ENCODE measurements at regions not wholly inside any gene's neighbourhood (a gene's known extent, or its start where the extent isn't known, plus 50 kb on each side); places are given as distances from the start of the nearest gene placed in this dataset.

DNA sequence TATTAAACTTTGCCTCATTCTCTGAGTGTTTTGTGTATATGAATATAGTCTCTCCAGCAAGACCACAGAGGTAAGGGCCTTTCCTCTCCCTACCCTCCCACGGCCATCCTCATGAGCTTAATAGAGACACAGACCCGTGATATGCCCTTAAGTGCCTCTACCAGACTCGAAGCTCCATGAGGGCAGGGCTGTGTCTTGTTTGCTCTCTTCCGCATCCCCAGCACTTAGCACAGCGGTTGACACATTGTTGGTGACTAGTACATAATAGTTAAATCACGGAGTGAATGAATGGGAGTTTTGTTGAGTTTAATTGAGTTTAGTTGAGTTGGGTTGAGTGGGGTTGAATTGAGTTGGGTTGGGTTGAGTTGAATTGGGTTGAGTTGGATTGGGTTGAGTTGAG lies 122.3 kb downstream of the ZFP36L2 start:
- Histone ChIP-seq H4K20me1 (ENCODE audit: control insufficient read depth, insufficient read depth) (no peaks in the 10 kb centered on the region), H3K27me3 (replicated peaks in 1 of 2; ENCODE audit: control insufficient read depth in 2 of 2, insufficient read depth in 2 of 2, low read length in 1 of 2) (no peaks in the 10 kb centered on the region), H3K36me3 (ENCODE audit: control insufficient read depth in 2 of 2, insufficient read depth in 2 of 2, low read length in 1 of 2) (no peaks in the 10 kb centered on the region), H2AFZ (ENCODE audit: control insufficient read depth, low read depth, low read length) (no peak overlapping the region), H3K9ac (ENCODE audit: control insufficient read depth, insufficient read depth, low read length) (no peak overlapping the region), H3K79me2 (ENCODE audit: control insufficient read depth, insufficient read depth, low read length) (no peaks in the 10 kb centered on the region), H3K4me3 (no peak overlapping the region), H3K4me2 (ENCODE audit: control insufficient read depth, insufficient read depth) (no peak overlapping the region), H3K9me3 (replicated peaks; ENCODE audit: control insufficient read depth, insufficient read depth, low read length) (no peaks in the 10 kb centered on the region), H3K27ac (ENCODE audit: control insufficient read depth, insufficient read depth) (no peak overlapping the region), H3K4me1 (ENCODE audit: control insufficient read depth, insufficient read depth, low read length) (peaks cover 34% of the 10 kb centered on the region)
- in situ Hi-C loops (cut with MboI) (no loop called here), intact Hi-C loops (cut with micrococcal nuclease; ENCODE audit: unreplicated experiment) (no loop called here)
- CTCF ChIA-PET, result interaction anchor here (1.2 kb wide), 1 partner anchor 13 kb away, joined by 3 read pairs; no protein-coding TSS in a partner anchor
- ATAC-seq (no peak), FAIRE-seq (no peak), DNase-seq (ENCODE audit: low read depth, low spot score) (no peak)
- SMC1A ChIA-PET (ENCODE audit: uncharacterized antibody, unreplicated experiment), result interaction anchor here (1.1 to 1.2 kb wide), 2 partner anchors 78 to 125 kb away, joined by 3 to 4 read pairs; no protein-coding TSS in a partner anchor
- TF ChIP-seq, protein P1, sequence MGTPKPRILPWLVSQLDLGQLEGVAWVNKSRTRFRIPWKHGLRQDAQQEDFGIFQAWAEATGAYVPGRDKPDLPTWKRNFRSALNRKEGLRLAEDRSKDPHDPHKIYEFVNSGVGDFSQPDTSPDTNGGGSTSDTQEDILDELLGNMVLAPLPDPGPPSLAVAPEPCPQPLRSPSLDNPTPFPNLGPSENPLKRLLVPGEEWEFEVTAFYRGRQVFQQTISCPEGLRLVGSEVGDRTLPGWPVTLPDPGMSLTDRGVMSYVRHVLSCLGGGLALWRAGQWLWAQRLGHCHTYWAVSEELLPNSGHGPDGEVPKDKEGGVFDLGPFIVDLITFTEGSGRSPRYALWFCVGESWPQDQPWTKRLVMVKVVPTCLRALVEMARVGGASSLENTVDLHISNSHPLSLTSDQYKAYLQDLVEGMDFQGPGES (IDR thresholded peaks at IDR 0.05), result no peak
- TF ChIP-seq MTA2 (IDR thresholded peaks at IDR 0.05; ENCODE audit: low read depth), result no peak
- TF ChIP-seq SPI1 (IDR thresholded peaks at IDR 0.05; ENCODE audit: borderline replicate concordance, insufficient read depth, low read depth, low read length), result no peak
- TF ChIP-seq, protein P2, sequence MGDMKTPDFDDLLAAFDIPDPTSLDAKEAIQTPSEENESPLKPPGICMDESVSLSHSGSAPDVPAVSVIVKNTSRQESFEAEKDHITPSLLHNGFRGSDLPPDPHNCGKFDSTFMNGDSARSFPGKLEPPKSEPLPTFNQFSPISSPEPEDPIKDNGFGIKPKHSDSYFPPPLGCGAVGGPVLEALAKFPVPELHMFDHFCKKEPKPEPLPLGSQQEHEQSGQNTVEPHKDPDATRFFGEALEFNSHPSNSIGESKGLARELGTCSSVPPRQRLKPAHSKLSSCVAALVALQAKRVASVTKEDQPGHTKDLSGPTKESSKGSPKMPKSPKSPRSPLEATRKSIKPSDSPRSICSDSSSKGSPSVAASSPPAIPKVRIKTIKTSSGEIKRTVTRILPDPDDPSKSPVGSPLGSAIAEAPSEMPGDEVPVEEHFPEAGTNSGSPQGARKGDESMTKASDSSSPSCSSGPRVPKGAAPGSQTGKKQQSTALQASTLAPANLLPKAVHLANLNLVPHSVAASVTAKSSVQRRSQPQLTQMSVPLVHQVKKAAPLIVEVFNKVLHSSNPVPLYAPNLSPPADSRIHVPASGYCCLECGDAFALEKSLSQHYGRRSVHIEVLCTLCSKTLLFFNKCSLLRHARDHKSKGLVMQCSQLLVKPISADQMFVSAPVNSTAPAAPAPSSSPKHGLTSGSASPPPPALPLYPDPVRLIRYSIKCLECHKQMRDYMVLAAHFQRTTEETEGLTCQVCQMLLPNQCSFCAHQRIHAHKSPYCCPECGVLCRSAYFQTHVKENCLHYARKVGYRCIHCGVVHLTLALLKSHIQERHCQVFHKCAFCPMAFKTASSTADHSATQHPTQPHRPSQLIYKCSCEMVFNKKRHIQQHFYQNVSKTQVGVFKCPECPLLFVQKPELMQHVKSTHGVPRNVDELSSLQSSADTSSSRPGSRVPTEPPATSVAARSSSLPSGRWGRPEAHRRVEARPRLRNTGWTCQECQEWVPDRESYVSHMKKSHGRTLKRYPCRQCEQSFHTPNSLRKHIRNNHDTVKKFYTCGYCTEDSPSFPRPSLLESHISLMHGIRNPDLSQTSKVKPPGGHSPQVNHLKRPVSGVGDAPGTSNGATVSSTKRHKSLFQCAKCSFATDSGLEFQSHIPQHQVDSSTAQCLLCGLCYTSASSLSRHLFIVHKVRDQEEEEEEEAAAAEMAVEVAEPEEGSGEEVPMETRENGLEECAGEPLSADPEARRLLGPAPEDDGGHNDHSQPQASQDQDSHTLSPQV (IDR thresholded peaks at IDR 0.05), result no peak
- no peak for TF ChIP-seq STAT1 (conservative IDR thresholded peaks at IDR 0.05)
- TF ChIP-seq YY1 (IDR thresholded peaks at IDR 0.05; ENCODE audit: low read depth, low read length), result no peak
- TF ChIP-seq, protein P3, sequence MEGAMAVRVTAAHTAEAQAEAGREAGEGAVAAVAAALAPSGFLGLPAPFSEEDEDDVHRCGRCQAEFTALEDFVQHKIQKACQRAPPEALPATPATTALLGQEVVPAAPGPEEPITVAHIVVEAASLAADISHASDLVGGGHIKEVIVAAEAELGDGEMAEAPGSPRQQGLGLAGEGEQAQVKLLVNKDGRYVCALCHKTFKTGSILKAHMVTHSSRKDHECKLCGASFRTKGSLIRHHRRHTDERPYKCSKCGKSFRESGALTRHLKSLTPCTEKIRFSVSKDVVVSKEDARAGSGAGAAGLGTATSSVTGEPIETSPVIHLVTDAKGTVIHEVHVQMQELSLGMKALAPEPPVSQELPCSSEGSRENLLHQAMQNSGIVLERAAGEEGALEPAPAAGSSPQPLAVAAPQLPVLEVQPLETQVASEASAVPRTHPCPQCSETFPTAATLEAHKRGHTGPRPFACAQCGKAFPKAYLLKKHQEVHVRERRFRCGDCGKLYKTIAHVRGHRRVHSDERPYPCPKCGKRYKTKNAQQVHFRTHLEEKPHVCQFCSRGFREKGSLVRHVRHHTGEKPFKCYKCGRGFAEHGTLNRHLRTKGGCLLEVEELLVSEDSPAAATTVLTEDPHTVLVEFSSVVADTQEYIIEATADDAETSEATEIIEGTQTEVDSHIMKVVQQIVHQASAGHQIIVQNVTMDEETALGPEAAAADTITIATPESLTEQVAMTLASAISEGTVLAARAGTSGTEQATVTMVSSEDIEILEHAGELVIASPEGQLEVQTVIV (IDR thresholded peaks at IDR 0.05; ENCODE audit: borderline replicate concordance, partially characterized antibody), result no peak
- TF ChIP-seq ZBED1 (IDR thresholded peaks at IDR 0.05; ENCODE audit: borderline replicate concordance), result no peak
- no peak for TF ChIP-seq POU2F2 (IDR thresholded peaks at IDR 0.05; ENCODE audit: borderline replicate concordance, low read depth, low read length)
- TF ChIP-seq LARP7 (IDR thresholded peaks at IDR 0.05), result no peak
- no peak for TF ChIP-seq HDAC6 (IDR thresholded peaks at IDR 0.05; ENCODE audit: unreplicated experiment)
- TF ChIP-seq SMAD5 (IDR thresholded peaks at IDR 0.05; ENCODE audit: low read depth), result no peak
- WGBS (ENCODE audit: insufficient coverage, insufficient replicate concordance, low lambda C conversion rate, missing lambda C conversion rate), result 57% methylated on average over 6 of the region's 6 CpGs
- RAD21 ChIA-PET (ENCODE audit: unreplicated experiment), result no interaction called here
- POLR2A ChIA-PET, result interaction anchor here (0.6 kb wide), 1 partner anchor 18 kb away, joined by 5 read pairs; no protein-coding TSS in a partner anchor
- BruUV-seq (replicated peaks), result no TSS peak
